Natural killer cell (primary cell): ENCODE measurements at regions not wholly inside any gene's neighbourhood (a gene's known extent, or its start where the extent isn't known, plus 50 kb on each side); places are given as distances from the start of the nearest gene placed in this dataset.

Experiments
- ATAC-seq, 3 donors: fragments of 150-1000 bp in 2 of 3; fragments of 200-7000 bp in 1 of 3; cut with Tn5 transposase; 1 replicate in 1 of 3; 2 replicates in 2 of 3; pipeline ENCODE4 v1.10.0; 2021; ENCODE audit warnings: mild to moderate bottlenecking in 2 of 3, moderate library complexity in 2 of 3
- DNase-seq, 2 donors: peaks; one replicate each; pipeline versions ENCODE4 v3.0.0 to v3.0.0-alpha.2; 2013 to 2021; ENCODE audit warnings: mixed read lengths in 1 of 2
- H3K27ac ChIP-seq: one replicate; pipeline ENCODE4 v1.5.1; 2013; ENCODE audit warnings: mild to moderate bottlenecking, low read length
- H3K27me3 ChIP-seq: one replicate; pipeline ENCODE4 v1.6.1; 2013; ENCODE audit warnings: low read length; ENCODE audit not compliant: control insufficient read depth, insufficient read depth
- H3K36me3 ChIP-seq: one replicate; pipeline ENCODE4 v1.6.1; 2013; ENCODE audit warnings: low read length; ENCODE audit not compliant: control insufficient read depth, insufficient read depth
- H3K4me1 ChIP-seq: one replicate; pipeline ENCODE4 v1.6.1; 2013; ENCODE audit warnings: low read length; ENCODE audit not compliant: control insufficient read depth, insufficient read depth
- H3K4me3 ChIP-seq: one replicate; pipeline ENCODE4 v1.5.1; 2013; ENCODE audit warnings: low read length
- H3K9me3 ChIP-seq: one replicate; pipeline ENCODE4 v1.6.1; 2013; ENCODE audit warnings: low read length; ENCODE audit not compliant: control insufficient read depth, insufficient read depth
- H3K27ac Mint-ChIP-seq, 2 donors: one replicate each; pipeline ENCODE4 v1.8.0; 2022; ENCODE audit warnings: mild to moderate bottlenecking in 2 of 2, mixed read lengths in 2 of 2, moderate library complexity in 1 of 2
- H3K27me3 Mint-ChIP-seq, 2 donors: one replicate each; pipeline ENCODE4 v1.8.0; 2022; ENCODE audit warnings: low read depth in 2 of 2, mixed read lengths in 2 of 2
- H3K36me3 Mint-ChIP-seq: one replicate; pipeline ENCODE4 v1.8.0; 2022; ENCODE audit warnings: mixed read lengths
- H3K4me1 Mint-ChIP-seq, 2 donors: one replicate each; pipeline ENCODE4 v1.8.0; 2022; ENCODE audit warnings: mixed read lengths in 2 of 2
- H3K4me3 Mint-ChIP-seq: one replicate; pipeline ENCODE4 v1.8.0; 2022; ENCODE audit warnings: mild to moderate bottlenecking, moderate library complexity, mixed read lengths
- H3K9me3 Mint-ChIP-seq, 2 donors: one replicate each; pipeline ENCODE4 v1.8.0; 2022; ENCODE audit warnings: mixed read lengths in 2 of 2
- WGBS: methylation state at CpG from one replicate; pipeline ENCODE4 v1.1.7; 2013; ENCODE audit warnings: missing lambda C conversion rate; ENCODE audit not compliant: insufficient coverage; 5-methylcytosine and 5-hydroxymethylcytosine counted together
- intact Hi-C: fragments of 100-400 bp; cut with micrococcal nuclease; formaldehyde crosslinking; loops from one replicate; pipeline ENCODE4 v1.14.2; 2022
- TF ChIP-seq, protein P1 (sequence below): fragments of 200-600 bp; IDR thresholded peaks from one replicate; pipeline ENCODE4 v1.8.0; 2022; ENCODE audit warnings: antibody characterized with exemption

DNA sequence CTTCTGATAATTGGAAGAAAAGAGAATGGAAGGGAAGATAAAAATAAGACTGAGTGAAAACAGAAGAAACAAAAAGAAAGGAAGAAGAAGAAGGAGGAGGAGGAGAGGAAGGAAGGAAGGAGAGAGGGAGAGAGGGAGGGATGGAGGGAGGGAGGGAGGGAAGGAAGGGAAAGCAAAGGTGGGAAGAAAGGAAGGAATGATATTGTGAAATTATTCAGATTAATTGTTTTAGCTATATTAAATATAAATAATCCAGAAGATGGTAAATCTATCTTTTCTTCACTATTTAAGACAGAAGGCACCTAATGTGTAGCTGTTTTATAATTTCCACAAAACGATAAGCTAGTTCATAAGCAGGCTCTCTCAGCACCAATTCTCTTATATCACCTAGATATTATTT is 191.3 kb upstream of the LRRC7 start:
- no peaks in the 10 kb centered on the region for H3K36me3 ChIP-seq
- Mint-ChIP-seq H3K36me3 (no peaks in the 10 kb centered on the region), H3K27me3 (no peaks in the 10 kb centered on the region), H3K9me3 (peaks cover 14 to 15% of the 10 kb centered on the region in 2 donors), H3K4me1 (no peaks in the 10 kb centered on the region), H3K4me3 (no peak overlapping the region), H3K27ac (no peak overlapping the region)
- no peak for ATAC-seq
- no CpG with 5 or more reads among the region's 1 CpG for WGBS
- H3K27ac ChIP-seq, result no peak overlapping the region
- TF ChIP-seq, protein P1, sequence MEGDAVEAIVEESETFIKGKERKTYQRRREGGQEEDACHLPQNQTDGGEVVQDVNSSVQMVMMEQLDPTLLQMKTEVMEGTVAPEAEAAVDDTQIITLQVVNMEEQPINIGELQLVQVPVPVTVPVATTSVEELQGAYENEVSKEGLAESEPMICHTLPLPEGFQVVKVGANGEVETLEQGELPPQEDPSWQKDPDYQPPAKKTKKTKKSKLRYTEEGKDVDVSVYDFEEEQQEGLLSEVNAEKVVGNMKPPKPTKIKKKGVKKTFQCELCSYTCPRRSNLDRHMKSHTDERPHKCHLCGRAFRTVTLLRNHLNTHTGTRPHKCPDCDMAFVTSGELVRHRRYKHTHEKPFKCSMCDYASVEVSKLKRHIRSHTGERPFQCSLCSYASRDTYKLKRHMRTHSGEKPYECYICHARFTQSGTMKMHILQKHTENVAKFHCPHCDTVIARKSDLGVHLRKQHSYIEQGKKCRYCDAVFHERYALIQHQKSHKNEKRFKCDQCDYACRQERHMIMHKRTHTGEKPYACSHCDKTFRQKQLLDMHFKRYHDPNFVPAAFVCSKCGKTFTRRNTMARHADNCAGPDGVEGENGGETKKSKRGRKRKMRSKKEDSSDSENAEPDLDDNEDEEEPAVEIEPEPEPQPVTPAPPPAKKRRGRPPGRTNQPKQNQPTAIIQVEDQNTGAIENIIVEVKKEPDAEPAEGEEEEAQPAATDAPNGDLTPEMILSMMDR, result no peak
- H3K9me3 ChIP-seq, result peaks cover 4% of the 10 kb centered on the region
- DNase-seq, result no peak
- no peaks in the 10 kb centered on the region for H3K27me3 ChIP-seq
- H3K4me1 ChIP-seq, result no peaks in the 10 kb centered on the region
- intact Hi-C loops, result no loop called here
- no peak overlapping the region for H3K4me3 ChIP-seq

DNA sequence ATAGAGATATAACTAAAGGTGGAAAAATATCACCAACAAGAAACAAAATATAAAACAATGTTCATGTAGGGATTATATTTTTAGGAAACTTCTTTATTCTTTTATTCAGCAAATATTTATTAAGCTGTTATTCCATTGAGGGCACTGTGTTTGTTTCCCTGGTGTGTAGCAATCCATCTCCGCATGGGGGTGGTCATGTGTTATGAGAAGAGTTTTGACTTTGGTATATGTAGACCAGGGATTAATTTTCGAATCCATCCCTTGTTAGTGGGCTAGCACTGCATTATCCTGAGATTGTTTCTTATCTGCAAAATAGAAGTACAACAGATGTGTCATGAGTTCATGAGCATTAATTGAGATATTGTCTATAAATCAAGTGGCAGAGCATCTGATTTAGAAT is 190.2 kb upstream of the LRRC7 start:
- Mint-ChIP-seq H3K4me1 (no peaks in the 10 kb centered on the region), H3K36me3 (no peaks in the 10 kb centered on the region), H3K9me3 (peaks cover 17 to 18% of the 10 kb centered on the region in 2 donors), H3K27me3 (no peaks in the 10 kb centered on the region), H3K4me3 (no peak overlapping the region), H3K27ac (no peak overlapping the region)
- no peak overlapping the region for H3K4me3 ChIP-seq
- H3K27me3 ChIP-seq, result no peaks in the 10 kb centered on the region
- peaks cover 4% of the 10 kb centered on the region for H3K9me3 ChIP-seq
- no peak for ATAC-seq
- TF ChIP-seq, protein P1, result no peak
- H3K36me3 ChIP-seq, result no peaks in the 10 kb centered on the region
- no peak overlapping the region for H3K27ac ChIP-seq
- intact Hi-C loops, result no loop called here
- DNase-seq, result no peak
- 35% methylated on average over 2 of the region's 2 CpGs for WGBS
- H3K4me1 ChIP-seq, result no peaks in the 10 kb centered on the region

DNA sequence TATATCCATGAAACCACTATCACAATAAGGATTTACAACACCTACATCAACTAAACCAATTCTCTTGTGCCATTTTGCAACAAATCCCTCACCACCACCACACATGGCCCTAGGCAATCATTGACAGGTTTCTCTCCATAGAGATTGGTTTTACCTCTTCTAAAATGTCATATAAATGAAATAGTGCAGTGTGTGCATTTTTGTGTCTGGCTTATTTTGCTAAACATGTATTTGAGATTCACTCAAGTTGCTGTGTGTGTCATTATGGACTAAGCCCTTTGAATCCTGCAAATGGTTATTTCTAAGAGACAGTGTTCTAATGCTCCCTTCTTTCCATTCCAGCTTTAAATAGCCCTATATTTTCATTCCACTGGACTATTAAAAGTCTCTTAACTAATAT is 179.7 kb upstream of the LRRC7 start:
- no peaks in the 10 kb centered on the region for H3K36me3 ChIP-seq
- DNase-seq (no peak), ATAC-seq (no peak)
- Mint-ChIP-seq H3K4me1 (no peaks in the 10 kb centered on the region), H3K36me3 (no peaks in the 10 kb centered on the region), H3K4me3 (no peak overlapping the region), H3K27me3 (no peaks in the 10 kb centered on the region), H3K27ac (no peak overlapping the region), H3K9me3 (peaks cover 7 to 9% of the 10 kb centered on the region in 2 donors)
- H3K9me3 ChIP-seq, result peaks cover 3% of the 10 kb centered on the region
- TF ChIP-seq, protein P1, result no peak
- no peak overlapping the region for H3K27ac ChIP-seq
- no peak overlapping the region for H3K4me3 ChIP-seq
- intact Hi-C loops, result no loop called here
- H3K27me3 ChIP-seq, result no peaks in the 10 kb centered on the region
- no peaks in the 10 kb centered on the region for H3K4me1 ChIP-seq

- Mint-ChIP-seq H3K27ac (no peak overlapping the region), H3K4me3 (no peak overlapping the region), H3K9me3 (peaks cover 7 to 13% of the 10 kb centered on the region in 2 donors), H3K4me1 (no peaks in the 10 kb centered on the region), H3K27me3 (no peaks in the 10 kb centered on the region), H3K36me3 (no peaks in the 10 kb centered on the region)
- Histone ChIP-seq H3K4me3 (no peak overlapping the region), H3K9me3 (peaks cover 4% of the 10 kb centered on the region), H3K4me1 (no peaks in the 10 kb centered on the region), H3K27ac (no peak overlapping the region), H3K27me3 (no peaks in the 10 kb centered on the region), H3K36me3 (no peaks in the 10 kb centered on the region)
- no peak for DNase-seq
- intact Hi-C loops, result no loop called here
- ATAC-seq, result no peak
- WGBS, result 80% methylated on average over 1 of the region's 1 CpG
- TF ChIP-seq, protein P1, result no peak
Observed at GRCh38 chr1:69400128-69400527, 167.6 kb upstream of the LRRC7 start.
